OCI-LY3 (cell line): ENCODE measurements at regions not wholly inside any gene's neighbourhood (a gene's known extent, or its start where the extent isn't known, plus 50 kb on each side); places are given as distances from the start of the nearest gene placed in this dataset.
A peak's percentile ranks its signal among the peaks of the same experiment; 100 is the strongest.

Experiments
- H2AFZ ChIP-seq: fragments of 200-600, 300-600 bp; shearing (Covaris generic); 2 replicates; pipeline ENCODE4 v1.6.0; 2014; ENCODE audit warnings: antibody characterized with exemption, low read depth, low read length
- H3K27ac ChIP-seq: fragments of 200-600, 300-600 bp; sonication (generic); 2 replicates; pipeline ENCODE4 v1.5.1; 2014; ENCODE audit warnings: mild to moderate bottlenecking, low read length, moderate library complexity, mixed read lengths
- H3K27me3 ChIP-seq: fragments of 200-600, 300-600 bp; sonication (generic); 2 replicates; pipeline ENCODE4 v1.6.1; 2014; ENCODE audit warnings: low read depth, low read length, mixed read lengths
- H3K36me3 ChIP-seq: fragments of 200-600, 300-600 bp; sonication (generic); replicated peaks from 2 replicates; pipeline ENCODE3; 2014; ENCODE audit warnings: low read depth, low read length, mixed read lengths
- H3K4me1 ChIP-seq: fragments of 300-600, 200-600 bp; sonication (generic); 2 replicates; pipeline ENCODE4 v1.6.1; 2014; ENCODE audit warnings: low read length, mixed read lengths
- H3K4me2 ChIP-seq: fragments of 200-600, 300-600 bp; sonication (generic); 2 replicates; pipeline ENCODE4 v1.6.1; 2014; ENCODE audit warnings: low read length, mixed read lengths
- H3K4me3 ChIP-seq: fragments of 300-600, 200-600 bp; sonication (generic); 2 replicates; pipeline ENCODE4 v1.5.1; 2014; ENCODE audit warnings: antibody characterized with exemption, mild to moderate bottlenecking, low read length, moderate library complexity
- H3K79me2 ChIP-seq: fragments of 300-600, 200-600 bp; shearing (Covaris generic); 2 replicates; pipeline ENCODE4 v1.6.1; 2014; ENCODE audit warnings: mild to moderate bottlenecking, low read length, mixed read lengths
- H3K9ac ChIP-seq: fragments of 300-600, 200-600 bp; shearing (Covaris generic); 2 replicates; pipeline ENCODE4 v1.6.0; 2014; ENCODE audit warnings: mild to moderate bottlenecking, low read length, moderate library complexity
- H3K9me3 ChIP-seq: fragments of 200-600, 300-600 bp; shearing (Covaris generic); 2 replicates; pipeline ENCODE4 v1.6.1; 2014; ENCODE audit warnings: low read length, mixed read lengths; ENCODE audit not compliant: insufficient read depth
- H4K20me1 ChIP-seq: fragments of 200-600, 300-600 bp; sonication (generic); 2 replicates; pipeline ENCODE4 v1.6.1; 2016; ENCODE audit warnings: low read length, mixed read lengths; ENCODE audit not compliant: insufficient read depth
- EZH2phosphoT487 ChIP-seq: fragments of 200-600 bp; shearing (Covaris generic); IDR thresholded peaks from 2 replicates; pipeline ENCODE4 v1.6.1; 2018; ENCODE audit warnings: antibody characterized with exemption, mixed run types, low read depth
- TF ChIP-seq, protein P1 (sequence below): fragments of 200-600, 300-600 bp; sonication (generic); IDR thresholded peaks from 2 replicates; pipeline ENCODE4 v1.5.1; 2014; ENCODE audit warnings: antibody characterized with exemption, low read length, low read depth

DNA sequence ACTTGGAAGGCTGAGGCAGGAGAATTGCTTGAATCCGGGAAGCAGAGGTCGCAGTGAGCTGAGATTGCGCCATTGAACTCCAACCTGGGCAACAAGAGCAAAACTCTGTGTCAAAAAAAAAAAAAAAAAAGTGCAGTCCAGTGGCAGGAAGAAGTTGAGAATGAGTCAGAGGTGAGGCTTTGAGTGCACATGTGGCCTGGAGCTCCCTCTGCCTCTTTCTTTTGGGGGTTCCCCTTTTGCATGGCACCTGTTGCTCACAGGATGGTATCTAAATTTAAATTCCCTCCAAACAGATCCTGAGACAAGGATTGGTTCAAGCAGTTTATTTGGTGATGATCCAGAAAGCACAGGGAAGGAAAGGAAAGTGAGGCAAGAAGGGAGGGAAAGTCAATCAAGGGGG lies 151.4 kb upstream of the STX18 start:
- Histone ChIP-seq H3K9me3 (no peaks in the 10 kb centered on the region), H3K79me2 (no peaks in the 10 kb centered on the region), H2AFZ (no peak overlapping the region), H3K27me3 (0 out of 2 replicates have a peak, but pooled peaks cover 2% of the 10 kb centered on the region), H3K27ac (no peak overlapping the region), H4K20me1 (peaks cover 22% of the 10 kb centered on the region), H3K4me1 (peaks cover 27% of the 10 kb centered on the region), H3K36me3 (peaks cover 5% of the 10 kb centered on the region), H3K4me3 (no peak overlapping the region), H3K9ac (no peak overlapping the region), H3K4me2 (peak overlapping the region; percentile 57)
- TF ChIP-seq, protein P1, sequence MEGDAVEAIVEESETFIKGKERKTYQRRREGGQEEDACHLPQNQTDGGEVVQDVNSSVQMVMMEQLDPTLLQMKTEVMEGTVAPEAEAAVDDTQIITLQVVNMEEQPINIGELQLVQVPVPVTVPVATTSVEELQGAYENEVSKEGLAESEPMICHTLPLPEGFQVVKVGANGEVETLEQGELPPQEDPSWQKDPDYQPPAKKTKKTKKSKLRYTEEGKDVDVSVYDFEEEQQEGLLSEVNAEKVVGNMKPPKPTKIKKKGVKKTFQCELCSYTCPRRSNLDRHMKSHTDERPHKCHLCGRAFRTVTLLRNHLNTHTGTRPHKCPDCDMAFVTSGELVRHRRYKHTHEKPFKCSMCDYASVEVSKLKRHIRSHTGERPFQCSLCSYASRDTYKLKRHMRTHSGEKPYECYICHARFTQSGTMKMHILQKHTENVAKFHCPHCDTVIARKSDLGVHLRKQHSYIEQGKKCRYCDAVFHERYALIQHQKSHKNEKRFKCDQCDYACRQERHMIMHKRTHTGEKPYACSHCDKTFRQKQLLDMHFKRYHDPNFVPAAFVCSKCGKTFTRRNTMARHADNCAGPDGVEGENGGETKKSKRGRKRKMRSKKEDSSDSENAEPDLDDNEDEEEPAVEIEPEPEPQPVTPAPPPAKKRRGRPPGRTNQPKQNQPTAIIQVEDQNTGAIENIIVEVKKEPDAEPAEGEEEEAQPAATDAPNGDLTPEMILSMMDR, result no peak
- TF ChIP-seq EZH2phosphoT487, result no peak

DNA sequence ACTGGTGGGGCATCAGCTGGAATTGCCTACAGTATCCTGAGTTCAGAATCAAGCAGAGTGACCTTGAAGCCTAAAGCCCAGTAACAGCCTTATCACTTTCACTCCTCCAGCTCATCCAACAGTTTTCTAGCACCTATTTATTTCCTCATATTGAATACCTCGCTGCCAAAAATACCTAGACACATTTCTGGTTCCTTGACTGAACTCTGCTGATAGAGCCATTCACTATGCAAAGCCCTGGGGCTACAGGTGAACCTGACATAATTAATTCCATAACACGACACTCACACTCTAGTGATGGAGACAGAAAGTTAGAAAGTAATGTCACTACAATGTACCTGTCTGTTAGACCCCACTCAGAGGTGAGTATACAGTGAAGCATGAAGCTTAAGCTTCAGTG lies 149.0 kb upstream of the STX18 start:
- H3K9ac ChIP-seq, result no peak overlapping the region
- H3K27me3 ChIP-seq, result 0 out of 2 replicates have a peak, but pooled peaks cover 2% of the 10 kb centered on the region
- no peaks in the 10 kb centered on the region for H3K9me3 ChIP-seq
- H3K27ac ChIP-seq, result no peak overlapping the region
- peaks cover 25% of the 10 kb centered on the region for H4K20me1 ChIP-seq
- H3K4me1 ChIP-seq, result peaks cover 27% of the 10 kb centered on the region
- no peak overlapping the region for H3K4me2 ChIP-seq
- no peak for TF ChIP-seq EZH2phosphoT487
- TF ChIP-seq, protein P1, result no peak
- H3K79me2 ChIP-seq, result no peaks in the 10 kb centered on the region
- no peak overlapping the region for H3K4me3 ChIP-seq
- H2AFZ ChIP-seq, result no peak overlapping the region
- H3K36me3 ChIP-seq, result peaks cover 5% of the 10 kb centered on the region

DNA sequence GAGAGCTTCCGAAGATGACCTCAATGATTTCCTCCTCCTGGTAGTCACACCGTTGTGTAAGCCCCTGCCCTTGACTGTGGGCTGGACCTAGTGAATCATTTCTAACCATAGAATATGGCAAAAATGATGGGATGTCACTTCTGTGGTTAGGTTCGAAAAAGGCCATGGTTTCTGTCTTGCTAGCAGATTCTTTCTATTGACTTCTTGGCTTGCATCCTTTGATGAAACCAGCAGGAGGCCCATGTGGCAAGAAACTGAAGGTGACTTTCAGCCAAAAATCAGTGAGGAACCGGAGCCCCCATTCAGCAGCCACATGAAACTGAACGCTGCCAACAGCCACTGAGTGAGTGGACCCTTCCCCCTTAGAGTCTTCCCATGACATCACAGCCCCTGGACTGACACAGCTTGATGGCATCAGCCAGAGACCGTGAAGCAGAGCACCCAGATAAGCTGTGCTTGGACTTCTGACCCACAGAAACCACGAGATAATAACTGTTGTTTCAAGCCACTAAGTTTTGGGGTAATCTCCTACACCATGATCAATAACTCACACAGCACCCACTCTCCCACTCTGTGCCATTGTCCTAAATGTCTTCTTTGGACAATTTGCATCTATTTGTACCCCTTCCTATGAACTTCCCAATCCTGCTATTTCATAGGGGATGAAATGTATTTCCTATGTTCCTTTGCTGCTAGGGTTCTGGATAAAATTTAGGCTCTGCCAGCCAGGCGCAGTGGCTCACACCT lies 148.0 kb upstream of the STX18 start:
- H3K4me1 ChIP-seq, result peaks cover 27% of the 10 kb centered on the region
- H3K9ac ChIP-seq, result no peak overlapping the region
- H2AFZ ChIP-seq, result no peak overlapping the region
- H3K9me3 ChIP-seq, result no peaks in the 10 kb centered on the region
- 0 out of 2 replicates have a peak, but pooled peaks cover 2% of the 10 kb centered on the region for H3K27me3 ChIP-seq
- no peaks in the 10 kb centered on the region for H3K79me2 ChIP-seq
- TF ChIP-seq, protein P1, result peak; percentile 28; the same call in 1 of the 2 replicates
- TF ChIP-seq EZH2phosphoT487, result no peak
- no peak overlapping the region for H3K4me3 ChIP-seq
- no peak overlapping the region for H3K27ac ChIP-seq
- H3K4me2 ChIP-seq, result peak overlapping the region; percentile 31
- H4K20me1 ChIP-seq, result peaks cover 25% of the 10 kb centered on the region
- H3K36me3 ChIP-seq, result peaks cover 5% of the 10 kb centered on the region

DNA sequence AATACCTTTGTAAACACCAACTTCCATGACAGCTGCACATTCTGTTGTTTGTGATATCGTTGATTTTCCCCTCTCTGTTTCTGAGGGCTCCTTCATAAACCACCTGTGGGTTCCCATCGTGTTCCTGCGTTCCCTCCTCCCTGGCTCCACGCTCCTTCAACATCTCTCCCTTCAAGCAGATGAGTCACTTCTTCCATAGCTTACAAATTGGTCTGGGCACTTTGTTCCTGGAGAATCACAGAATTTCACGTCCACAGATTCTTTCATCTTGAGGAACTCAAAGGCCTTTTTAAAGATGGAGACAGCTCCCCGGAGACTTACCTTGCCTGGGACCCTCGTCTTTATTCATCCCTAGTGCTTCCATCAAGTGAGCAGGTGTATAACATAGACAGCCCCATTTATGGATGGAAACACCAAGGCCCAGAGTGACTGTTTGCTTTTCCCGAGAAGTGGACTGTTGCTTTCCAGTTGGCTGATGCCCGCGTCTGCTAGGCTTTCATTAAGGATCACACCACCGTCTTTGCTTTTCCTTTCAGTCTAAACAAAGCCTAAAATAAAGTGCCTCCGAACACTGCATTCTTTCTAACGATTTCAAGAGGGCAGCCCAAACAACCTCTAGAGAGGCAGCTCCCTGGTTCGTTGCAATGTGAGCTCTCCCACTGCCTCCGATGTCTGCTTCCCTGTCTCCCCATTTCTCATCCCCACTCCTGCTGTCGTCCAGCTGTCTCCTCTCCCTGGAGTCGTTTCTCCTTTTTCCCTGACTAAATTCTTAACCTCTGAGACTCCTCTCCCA lies 146.3 kb upstream of the STX18 start:
- H3K36me3 ChIP-seq, result peaks cover 5% of the 10 kb centered on the region
- no peak overlapping the region for H3K9ac ChIP-seq

More for the DNA sequence above, 146.3 kb upstream of the STX18 start:
- TF ChIP-seq EZH2phosphoT487, result no peak
- TF ChIP-seq, protein P1, result no peak
- Histone ChIP-seq H3K4me1 (peaks cover 18% of the 10 kb centered on the region), H2AFZ (no peak overlapping the region), H3K9me3 (no peaks in the 10 kb centered on the region), H3K27ac (no peak overlapping the region), H3K4me3 (no peak overlapping the region), H3K27me3 (0 out of 2 replicates have a peak, but pooled peaks cover 2% of the 10 kb centered on the region), H3K79me2 (no peaks in the 10 kb centered on the region), H4K20me1 (peaks cover 19% of the 10 kb centered on the region; the same call in 1 of the 2 replicates), H3K4me2 (no peak overlapping the region)
